Breast epithelium (tissue), 4 donors: ENCODE measurements at regions not wholly inside any gene's neighbourhood (a gene's known extent, or its start where the extent isn't known, plus 50 kb on each side); places are given as distances from the start of the nearest gene placed in this dataset.
A peak's percentile ranks its signal among the peaks of the same experiment; 100 is the strongest.

Source experiments
- DNase-seq, 2 donors: peaks; one replicate each; pipeline ENCODE4 v3.0.0-alpha.2; 2019; ENCODE audit warnings: low spot score in 2 of 2
- H3K27ac ChIP-seq, 2 donors: fragments of 200-600 bp; sonication (generic) in 1 of 2; one replicate each; pipeline ENCODE4 v1.5.1; 2016 to 2019; ENCODE audit warnings: mild to moderate bottlenecking in 1 of 2
- H3K27me3 ChIP-seq, 2 donors: fragments of 200-600 bp; sonication (generic) in 1 of 2; one replicate each; pipeline versions ENCODE4 v1.5.1 to v1.6.0; 2017 to 2019; ENCODE audit warnings: control low read depth in 1 of 2, mild to moderate bottlenecking in 1 of 2
- H3K36me3 ChIP-seq: fragments of 200-600 bp; one replicate; pipeline ENCODE4 v1.5.1; 2019
- H3K4me1 ChIP-seq, 2 donors: fragments of 200-600 bp; sonication (generic); one replicate each; pipeline ENCODE4 v1.5.1; 2016 to 2019; ENCODE audit warnings: control low read depth in 1 of 2
- H3K4me3 ChIP-seq, 3 donors: fragments of 200-600 bp; sonication (generic); 1 replicate in 2 of 3; 2 replicates in 1 of 3; pipeline ENCODE4 v1.5.1; 2016 to 2019; ENCODE audit warnings: mild to moderate bottlenecking in 3 of 3, moderate library complexity in 2 of 3
- H3K9me3 ChIP-seq, 2 donors: fragments of 200-600 bp; sonication (generic) in 1 of 2; one replicate each; pipeline ENCODE4 v1.5.1; 2016 to 2019; ENCODE audit warnings: control low read depth in 1 of 2
- POLR2A ChIP-seq: fragments of 450-650 bp; IDR thresholded peaks from one replicate; pipeline ENCODE4 v1.6.1; 2016; ENCODE audit warnings: antibody characterized with exemption, mild to moderate bottlenecking, moderate library complexity
- POLR2AphosphoS5 ChIP-seq, 3 donors: sonication (generic); formaldehyde crosslinking; IDR thresholded peaks; one replicate each; pipeline ENCODE4 v1.6.1; 2017; ENCODE audit warnings: antibody characterized with exemption in 3 of 3
- intact Hi-C: fragments of 100-400 bp; cut with DNase I; formaldehyde crosslinking; loops from one replicate; pipeline ENCODE4 v1.15.1; 2023; ENCODE audit warnings: low total_unique reads
- TF ChIP-seq, protein P1 (sequence below), 3 donors: fragments of 450-650 bp; IDR thresholded peaks; one replicate each; pipeline ENCODE4 v1.5.1; 2016 to 2017; ENCODE audit warnings: antibody characterized with exemption in 3 of 3, mild to moderate bottlenecking in 3 of 3, moderate library complexity in 3 of 3

DNA sequence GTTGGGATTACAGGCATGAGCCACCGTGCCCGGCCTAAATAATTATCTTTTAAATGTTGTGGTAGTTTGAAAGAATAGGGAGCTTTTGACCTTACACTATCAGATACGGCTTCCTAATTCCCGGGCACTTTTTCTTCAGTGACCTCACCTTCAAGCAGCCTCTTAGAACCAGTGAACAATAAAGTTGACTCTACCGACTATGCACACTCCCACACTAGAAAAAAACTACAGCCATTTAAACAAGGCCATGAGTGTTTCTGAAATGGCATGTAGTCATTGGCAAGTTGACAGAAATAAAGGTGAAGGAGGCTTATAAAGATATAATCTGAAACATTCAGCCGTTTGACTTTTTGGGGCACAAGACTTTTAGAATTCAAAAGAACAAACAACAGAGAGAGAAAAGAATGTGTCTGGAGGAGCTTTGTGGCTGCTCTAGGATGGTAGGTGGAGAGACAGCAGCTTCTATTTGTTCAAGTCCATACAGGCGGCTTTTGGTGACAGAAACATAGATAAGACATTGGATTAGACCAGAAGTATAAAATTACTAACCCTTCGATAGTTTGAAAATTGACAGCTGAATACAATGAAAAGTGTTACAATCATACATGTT lies 75.2 kb downstream of the GJA1 start:
- H3K9me3 ChIP-seq, result no peaks in the 10 kb centered on the region
- H3K27me3 ChIP-seq, result no peaks in the 10 kb centered on the region
- intact Hi-C loops, result no loop called here

DNA sequence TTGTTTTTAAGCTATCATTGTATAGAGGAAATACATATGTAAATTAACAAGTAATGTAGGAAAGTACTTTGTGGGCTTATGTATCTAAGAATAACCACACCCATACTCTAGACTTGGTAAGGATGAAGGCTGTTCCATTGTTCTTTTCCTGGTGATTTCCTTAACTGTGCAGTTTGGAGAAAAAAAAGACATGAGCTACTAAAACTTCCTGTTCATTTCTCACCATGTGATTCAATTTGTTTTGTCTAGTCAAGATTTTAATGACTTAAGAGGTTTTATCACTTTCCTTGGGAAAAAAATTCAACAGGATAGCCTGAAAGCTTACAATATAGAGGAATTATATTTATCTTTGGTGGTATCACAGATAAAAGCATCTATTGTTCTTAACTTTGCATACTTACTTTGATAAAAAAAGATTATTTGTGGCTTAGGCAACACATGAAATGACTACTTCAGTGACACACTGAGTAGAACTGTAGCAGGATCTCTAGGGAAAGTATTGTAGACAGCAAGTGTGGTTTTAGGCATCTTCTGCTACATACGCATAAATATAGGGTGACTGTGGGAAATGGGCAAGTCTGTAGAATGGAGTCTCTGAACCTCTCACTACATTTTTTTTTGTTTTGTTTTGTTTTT lies 80.3 kb downstream of the GJA1 start:
- no peaks in the 10 kb centered on the region for H3K36me3 ChIP-seq
- H3K27ac ChIP-seq, result no peak overlapping the region
- no peaks in the 10 kb centered on the region for H3K4me1 ChIP-seq
- no peak for DNase-seq
- H3K9me3 ChIP-seq, result no peaks in the 10 kb centered on the region
- intact Hi-C loops, result no loop called here
- no peak overlapping the region for H3K4me3 ChIP-seq
- no peaks in the 10 kb centered on the region for H3K27me3 ChIP-seq
- TF ChIP-seq POLR2AphosphoS5 (IDR thresholded peaks at IDR 0.05) (no peak), POLR2A (no peak)
- TF ChIP-seq, protein P1, sequence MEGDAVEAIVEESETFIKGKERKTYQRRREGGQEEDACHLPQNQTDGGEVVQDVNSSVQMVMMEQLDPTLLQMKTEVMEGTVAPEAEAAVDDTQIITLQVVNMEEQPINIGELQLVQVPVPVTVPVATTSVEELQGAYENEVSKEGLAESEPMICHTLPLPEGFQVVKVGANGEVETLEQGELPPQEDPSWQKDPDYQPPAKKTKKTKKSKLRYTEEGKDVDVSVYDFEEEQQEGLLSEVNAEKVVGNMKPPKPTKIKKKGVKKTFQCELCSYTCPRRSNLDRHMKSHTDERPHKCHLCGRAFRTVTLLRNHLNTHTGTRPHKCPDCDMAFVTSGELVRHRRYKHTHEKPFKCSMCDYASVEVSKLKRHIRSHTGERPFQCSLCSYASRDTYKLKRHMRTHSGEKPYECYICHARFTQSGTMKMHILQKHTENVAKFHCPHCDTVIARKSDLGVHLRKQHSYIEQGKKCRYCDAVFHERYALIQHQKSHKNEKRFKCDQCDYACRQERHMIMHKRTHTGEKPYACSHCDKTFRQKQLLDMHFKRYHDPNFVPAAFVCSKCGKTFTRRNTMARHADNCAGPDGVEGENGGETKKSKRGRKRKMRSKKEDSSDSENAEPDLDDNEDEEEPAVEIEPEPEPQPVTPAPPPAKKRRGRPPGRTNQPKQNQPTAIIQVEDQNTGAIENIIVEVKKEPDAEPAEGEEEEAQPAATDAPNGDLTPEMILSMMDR (IDR thresholded peaks at IDR 0.05), result no peak

More for the DNA sequence above, 75.2 kb downstream of the GJA1 start:
- no peak for TF ChIP-seq POLR2AphosphoS5 (IDR thresholded peaks at IDR 0.05)
- no peak for TF ChIP-seq POLR2A
- TF ChIP-seq, protein P1 (IDR thresholded peaks at IDR 0.05), result no peak
- Histone ChIP-seq H3K4me1 (no peaks in the 10 kb centered on the region), H3K36me3 (no peaks in the 10 kb centered on the region), H3K4me3 (no peak overlapping the region), H3K27ac (peak overlapping the region; percentile 43 to 59)
- no peak for DNase-seq

DNA sequence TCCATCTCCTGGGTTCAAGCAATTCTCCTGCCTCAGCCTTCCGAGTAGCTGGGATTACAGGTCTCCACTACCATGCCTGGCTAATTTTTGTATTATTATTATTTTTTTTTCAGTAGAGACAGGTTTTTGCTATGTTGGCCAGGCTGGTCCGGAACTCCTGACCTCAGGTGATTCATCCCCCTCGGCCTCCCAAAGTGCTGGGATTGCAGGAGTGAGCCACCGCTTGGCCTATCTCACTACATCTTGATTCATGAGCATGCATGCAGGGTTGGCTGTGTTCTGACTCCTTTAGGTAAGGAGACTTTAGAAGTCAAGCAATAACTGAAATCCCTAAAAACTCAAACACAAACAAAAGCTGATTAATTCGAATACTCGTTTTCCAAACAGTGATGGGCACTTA lies 80.9 kb downstream of the GJA1 start:
- Histone ChIP-seq H3K9me3 (no peaks in the 10 kb centered on the region), H3K4me3 (no peak overlapping the region), H3K4me1 (no peaks in the 10 kb centered on the region), H3K36me3 (no peaks in the 10 kb centered on the region), H3K27me3 (no peaks in the 10 kb centered on the region), H3K27ac (no peak overlapping the region)
- TF ChIP-seq, protein P1 (IDR thresholded peaks at IDR 0.05), result no peak
- TF ChIP-seq POLR2A (no peak), POLR2AphosphoS5 (IDR thresholded peaks at IDR 0.05) (no peak)
- DNase-seq, result no peak
- intact Hi-C loops, result no loop called here

DNA sequence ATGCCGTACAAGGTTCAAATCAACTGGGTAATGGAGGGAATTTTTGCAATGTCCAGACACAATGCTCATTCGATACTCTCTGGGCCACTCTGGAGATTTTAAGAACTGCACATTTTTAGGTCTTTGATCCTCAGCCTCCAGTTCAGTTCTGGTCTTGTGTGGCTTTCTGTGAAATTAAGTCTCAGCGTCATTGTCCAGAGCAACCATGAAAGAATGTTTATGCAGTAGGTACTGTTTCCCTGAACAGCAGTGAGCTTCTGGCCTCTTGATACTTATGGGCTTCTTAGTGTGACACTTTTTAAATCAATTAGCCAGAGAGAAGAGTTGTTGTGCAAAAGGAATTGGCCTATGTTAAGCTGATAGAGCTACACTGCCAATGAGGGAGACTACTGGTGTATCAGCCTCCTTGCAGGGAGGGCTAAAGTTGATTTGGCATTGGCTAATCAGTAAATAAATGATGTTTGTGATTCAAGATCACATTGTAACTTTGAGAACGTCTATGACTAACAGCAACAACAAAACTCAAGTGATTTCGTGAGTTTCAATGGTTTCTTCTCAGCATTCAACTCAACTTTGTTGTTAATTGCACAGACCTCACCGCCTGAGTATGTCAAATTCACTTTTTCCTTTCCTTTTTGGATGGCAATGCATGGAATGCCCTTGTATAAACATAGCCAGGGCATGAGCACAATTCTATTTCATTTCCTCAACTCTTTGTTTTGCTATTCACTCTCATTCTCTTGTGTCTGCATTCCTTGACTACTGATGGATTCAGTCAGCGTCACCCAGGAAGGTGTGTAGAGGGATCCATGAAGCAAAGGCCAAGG lies 85.1 kb downstream of the GJA1 start:
- Histone ChIP-seq H3K4me1 (no peaks in the 10 kb centered on the region), H3K27me3 (no peaks in the 10 kb centered on the region), H3K36me3 (no peaks in the 10 kb centered on the region), H3K27ac (peak overlapping the region in 1 of 2 donors; percentile 16), H3K4me3 (no peak overlapping the region), H3K9me3 (no peaks in the 10 kb centered on the region)
- no peak for DNase-seq
- intact Hi-C loops, result no loop called here
- no peak for TF ChIP-seq POLR2AphosphoS5 (IDR thresholded peaks at IDR 0.05)
- TF ChIP-seq POLR2A, result no peak
- TF ChIP-seq, protein P1 (IDR thresholded peaks at IDR 0.05), result no peak

DNA sequence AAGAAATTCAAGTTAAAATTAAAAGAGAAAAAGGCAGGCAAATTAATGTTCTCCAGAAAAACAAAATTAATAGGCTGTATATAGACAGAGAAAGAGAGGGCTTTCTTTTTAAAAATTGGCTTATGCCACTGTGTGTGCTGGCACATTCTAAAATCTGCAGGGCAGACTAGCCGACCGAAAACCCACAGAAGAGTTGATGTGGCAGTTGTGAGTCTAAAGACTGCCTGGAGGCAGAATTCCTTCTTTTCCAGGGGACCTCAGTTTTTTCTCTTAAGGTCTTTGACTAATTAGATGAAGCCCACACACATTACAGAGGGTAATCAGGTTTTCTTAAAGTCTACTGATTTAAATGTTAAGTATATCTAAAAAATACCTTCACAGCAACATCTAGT lies 85.7 kb downstream of the GJA1 start:
- intact Hi-C loops, result no loop called here
- peak overlapping the region in 1 of 2 donors; percentile 16 for H3K27ac ChIP-seq
- no peaks in the 10 kb centered on the region for H3K4me1 ChIP-seq
- TF ChIP-seq POLR2AphosphoS5 (IDR thresholded peaks at IDR 0.05) (no peak), POLR2A (no peak)
- TF ChIP-seq, protein P1 (IDR thresholded peaks at IDR 0.05), result no peak
- H3K27me3 ChIP-seq, result no peaks in the 10 kb centered on the region
- H3K36me3 ChIP-seq, result no peaks in the 10 kb centered on the region
- no peak overlapping the region for H3K4me3 ChIP-seq
- no peak for DNase-seq
- no peaks in the 10 kb centered on the region for H3K9me3 ChIP-seq
